ENCODE measurements at regions not wholly inside any gene's neighbourhood (a gene's known extent, or its start where the extent isn't known, plus 50 kb on each side); places are given as distances from the start of the nearest gene placed in this dataset.

DNA sequence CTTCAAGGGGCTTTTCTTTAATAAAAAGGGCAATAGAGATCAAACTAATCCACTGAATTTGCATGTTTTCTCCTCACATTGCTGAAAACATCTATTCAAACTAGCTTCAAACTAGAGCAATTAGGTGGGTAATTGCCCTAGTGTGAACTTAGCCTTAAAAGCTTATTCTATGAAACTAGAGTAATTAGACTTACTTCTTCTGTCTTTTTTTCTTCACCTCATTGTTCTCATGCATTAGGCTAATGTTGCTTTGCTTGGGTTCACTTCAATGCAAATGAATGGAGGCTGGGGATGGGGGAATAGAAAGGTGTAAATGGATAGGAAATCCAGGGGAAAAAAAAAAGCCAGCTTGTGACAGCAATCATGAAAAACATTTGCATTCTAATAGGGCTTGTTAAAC lies 414.8 kb upstream of the LMO3 start:
- TF ChIP-seq, protein P1, sequence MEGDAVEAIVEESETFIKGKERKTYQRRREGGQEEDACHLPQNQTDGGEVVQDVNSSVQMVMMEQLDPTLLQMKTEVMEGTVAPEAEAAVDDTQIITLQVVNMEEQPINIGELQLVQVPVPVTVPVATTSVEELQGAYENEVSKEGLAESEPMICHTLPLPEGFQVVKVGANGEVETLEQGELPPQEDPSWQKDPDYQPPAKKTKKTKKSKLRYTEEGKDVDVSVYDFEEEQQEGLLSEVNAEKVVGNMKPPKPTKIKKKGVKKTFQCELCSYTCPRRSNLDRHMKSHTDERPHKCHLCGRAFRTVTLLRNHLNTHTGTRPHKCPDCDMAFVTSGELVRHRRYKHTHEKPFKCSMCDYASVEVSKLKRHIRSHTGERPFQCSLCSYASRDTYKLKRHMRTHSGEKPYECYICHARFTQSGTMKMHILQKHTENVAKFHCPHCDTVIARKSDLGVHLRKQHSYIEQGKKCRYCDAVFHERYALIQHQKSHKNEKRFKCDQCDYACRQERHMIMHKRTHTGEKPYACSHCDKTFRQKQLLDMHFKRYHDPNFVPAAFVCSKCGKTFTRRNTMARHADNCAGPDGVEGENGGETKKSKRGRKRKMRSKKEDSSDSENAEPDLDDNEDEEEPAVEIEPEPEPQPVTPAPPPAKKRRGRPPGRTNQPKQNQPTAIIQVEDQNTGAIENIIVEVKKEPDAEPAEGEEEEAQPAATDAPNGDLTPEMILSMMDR (IDR thresholded peaks at IDR 0.05), result no peak
- TF ChIP-seq POLR2A (IDR thresholded peaks at IDR 0.05), result no peak

Data from Peyer's patch (tissue), 4 donors.